T-helper 2 cell (primary cell): ENCODE measurements at regions not wholly inside any gene's neighbourhood (a gene's known extent, or its start where the extent isn't known, plus 50 kb on each side); places are given as distances from the start of the nearest gene placed in this dataset.
"Not testable (repeated sequence)": the region's sequence is repeated elsewhere in the genome, so short reads cannot be mapped to it uniquely, and the experiment has no call there.

Source experiments
- DNase-seq, 5 experiments: peaks; one replicate each; pipeline versions ENCODE4 v3.0.0 to v3.0.0-alpha.2; 2012 to 2022

DNA sequence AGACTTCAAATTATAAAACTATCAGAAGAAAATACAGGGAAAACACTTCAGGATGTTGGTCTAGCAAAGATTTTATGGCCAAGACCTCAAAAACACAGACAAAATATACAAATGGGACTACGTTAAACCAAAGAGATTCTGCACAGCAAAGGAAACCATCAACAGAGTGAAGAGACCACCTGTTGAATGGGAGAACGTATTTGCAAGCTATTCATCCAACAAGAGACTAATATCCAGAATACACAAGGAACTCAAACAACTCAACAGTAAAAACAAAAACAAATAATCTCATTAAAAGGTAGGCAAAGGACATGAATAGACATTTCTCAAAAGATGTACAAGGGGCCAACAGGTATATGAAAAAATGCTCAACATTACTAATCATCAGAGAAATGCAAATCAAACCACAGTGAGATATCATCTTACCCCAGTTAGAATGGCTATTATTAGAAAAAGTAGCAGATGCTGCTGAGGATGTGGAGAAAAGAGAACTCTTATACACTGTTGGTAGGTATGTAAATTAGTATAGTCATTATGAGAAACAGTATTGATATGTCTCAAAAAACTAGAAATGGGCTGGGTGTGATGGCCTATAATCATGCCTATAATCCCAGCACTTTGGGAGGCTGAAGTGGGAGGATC lies 112.6 kb downstream of the LRIG2 start:
- DNase-seq = peak in 1 of 5 experiments; percentile 37

DNA sequence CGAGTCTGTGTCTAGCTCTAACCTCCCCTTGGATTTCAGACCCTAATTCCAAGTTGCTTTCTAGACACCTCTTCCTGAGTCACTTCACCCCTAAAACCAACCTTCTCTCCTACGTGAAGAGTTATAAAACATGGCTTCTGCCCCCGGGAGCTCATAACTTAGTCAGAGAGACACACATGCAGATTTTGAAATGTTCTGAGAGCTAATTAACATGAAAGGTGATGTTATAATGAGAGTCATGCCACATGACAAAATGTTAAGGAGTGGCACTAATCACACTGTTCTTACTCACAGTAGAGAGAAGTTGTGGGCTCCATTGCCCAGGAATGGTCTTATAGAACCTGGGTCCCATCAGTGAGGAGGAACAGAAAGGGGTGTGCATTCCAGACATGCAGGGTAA lies 117.1 kb downstream of the LRIG2 start:
- DNase-seq = no peak

GRCh38 chr1:113190930-113191329 lies 117.9 kb downstream of the LRIG2 start:
- no peak for DNase-seq

DNA sequence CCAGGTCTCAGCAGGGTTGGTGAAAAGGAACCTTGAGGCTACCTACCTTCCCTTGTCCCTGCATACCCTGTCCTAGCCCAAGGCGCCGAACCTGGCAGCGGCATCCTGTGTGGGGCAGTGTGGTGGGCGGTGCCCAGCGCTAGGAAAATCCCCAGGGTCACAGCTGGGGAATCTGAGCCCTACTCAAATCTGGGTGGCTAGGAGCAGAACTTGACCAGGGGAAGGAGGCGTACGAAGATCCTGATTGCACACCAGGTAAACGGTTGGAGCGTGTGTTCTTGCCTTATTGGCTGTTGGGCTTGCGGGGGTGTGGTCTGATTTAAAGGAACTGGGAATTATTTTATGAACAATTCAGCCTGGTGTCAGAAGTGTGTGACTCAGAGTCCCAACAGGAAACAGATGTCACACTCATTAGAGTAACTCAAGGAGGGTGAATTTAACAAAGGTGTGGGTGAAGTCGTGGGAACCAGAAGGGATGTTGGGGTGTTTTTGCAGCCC lies 118.6 kb downstream of the LRIG2 start:
- DNase-seq = no peak

GRCh38 chr1:113192242-113192641 lies 119.2 kb downstream of the LRIG2 start:
- DNase-seq = no peak

GRCh38 chr1:113192980-113193379 lies 120.0 kb downstream of the LRIG2 start:
- no peak for DNase-seq

GRCh38 chr1:113194846-113195830 lies 122.1 kb downstream of the LRIG2 start:
- DNase-seq = no peak

DNA sequence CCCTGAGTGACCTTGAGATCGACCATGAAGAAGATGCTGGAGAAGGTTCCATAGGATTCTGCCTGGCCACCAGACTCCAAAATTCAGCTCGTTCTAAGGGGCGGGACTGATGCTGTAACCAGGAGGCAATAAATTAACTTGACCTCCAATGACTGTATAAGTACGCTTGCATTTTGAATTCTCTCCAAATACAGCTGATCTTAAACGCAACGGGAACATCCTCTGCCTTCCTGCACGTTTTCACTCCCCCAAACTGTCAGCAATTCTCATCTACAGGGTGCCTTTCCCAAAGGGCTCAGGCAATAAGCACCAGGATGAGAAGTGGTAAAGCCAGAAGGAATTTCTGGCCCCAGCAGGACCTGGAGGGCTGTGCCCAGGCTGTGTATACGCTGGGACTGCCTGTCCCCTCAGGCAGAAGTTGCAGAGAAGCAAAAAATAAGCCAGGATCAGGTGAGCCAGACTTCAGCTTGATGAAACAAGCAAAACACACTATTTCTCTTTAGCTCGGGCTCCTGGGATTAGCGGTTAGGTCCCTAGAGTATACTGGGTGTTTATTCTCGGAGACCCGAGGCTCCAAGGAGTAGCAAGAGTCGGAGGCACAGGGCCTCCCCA lies 124.8 kb downstream of the LRIG2 start:
- DNase-seq = no peak

DNA sequence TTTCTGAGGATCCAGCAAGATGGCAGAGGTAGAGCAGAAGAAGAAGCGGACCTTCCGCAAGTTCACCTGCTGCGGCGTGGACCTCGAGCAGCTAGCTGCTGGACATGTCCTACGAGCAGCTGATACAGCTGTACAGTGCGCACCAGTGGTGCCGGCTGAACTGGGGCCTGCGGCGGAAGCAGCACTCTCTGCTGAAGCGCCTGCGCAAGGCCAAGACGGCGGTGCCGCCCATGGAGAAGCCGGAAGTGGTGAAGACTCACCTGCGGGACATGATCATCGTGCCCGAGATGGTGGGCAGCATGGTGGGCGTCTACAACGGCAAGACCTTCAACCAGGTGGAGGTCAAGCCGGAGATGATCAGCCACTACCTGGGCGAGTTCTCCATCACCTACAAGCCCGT lies 125.8 kb downstream of the LRIG2 start:
- DNase-seq = no peak

DNA sequence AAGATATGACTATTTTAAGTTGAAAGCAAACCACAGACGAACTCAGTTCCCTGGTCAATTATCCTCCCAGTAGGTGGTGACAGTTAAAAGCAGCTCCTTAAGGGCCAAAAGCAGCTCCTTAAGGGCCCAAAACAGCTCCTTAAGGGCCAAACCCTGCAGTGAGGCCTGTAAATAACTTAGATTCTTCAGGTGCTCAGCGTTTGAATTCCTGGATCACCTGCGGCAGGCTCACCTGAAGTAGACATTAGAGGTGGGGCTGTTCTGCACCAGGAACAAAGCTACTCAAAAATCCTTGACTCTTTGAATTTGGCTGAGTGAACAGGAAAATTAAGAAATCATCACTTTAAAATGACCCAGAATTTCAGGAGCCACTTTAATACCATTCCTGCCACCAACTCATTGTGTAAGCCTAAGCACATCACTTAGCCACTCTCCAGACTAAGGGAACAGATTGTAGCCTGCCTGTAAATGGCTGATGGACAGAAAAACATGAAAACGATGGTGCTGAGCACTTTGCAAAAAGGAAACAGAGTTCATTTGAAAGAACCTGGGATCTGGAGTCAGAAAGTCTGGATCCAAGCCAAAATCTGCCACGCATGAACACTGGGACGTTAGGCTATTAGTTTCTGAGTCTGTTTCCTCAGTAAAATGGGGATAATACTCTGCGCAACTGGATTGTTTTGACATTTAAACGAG lies 126.9 kb downstream of the LRIG2 start:
- peak in 1 of 5 experiments; percentile 14 for DNase-seq

DNA sequence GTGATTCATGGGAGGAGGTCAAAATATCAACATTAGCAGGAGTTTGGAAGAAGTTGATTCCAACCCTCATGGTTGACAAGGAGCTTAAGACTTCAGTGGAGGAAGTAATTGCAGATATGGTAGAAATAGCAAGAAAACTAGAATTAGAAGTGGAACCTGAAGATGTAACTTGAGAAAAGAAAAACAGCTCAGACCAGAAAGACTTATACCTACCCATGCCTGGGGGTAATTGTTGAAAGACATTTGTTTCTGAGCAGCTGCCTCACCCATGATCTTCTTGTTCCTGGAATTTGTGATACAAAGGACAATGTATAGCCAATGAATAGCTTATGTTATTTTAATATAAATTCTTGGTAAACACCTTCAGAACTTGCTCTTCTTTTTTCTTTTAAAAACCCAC lies 128.6 kb downstream of the LRIG2 start:
- no peak for DNase-seq

DNA sequence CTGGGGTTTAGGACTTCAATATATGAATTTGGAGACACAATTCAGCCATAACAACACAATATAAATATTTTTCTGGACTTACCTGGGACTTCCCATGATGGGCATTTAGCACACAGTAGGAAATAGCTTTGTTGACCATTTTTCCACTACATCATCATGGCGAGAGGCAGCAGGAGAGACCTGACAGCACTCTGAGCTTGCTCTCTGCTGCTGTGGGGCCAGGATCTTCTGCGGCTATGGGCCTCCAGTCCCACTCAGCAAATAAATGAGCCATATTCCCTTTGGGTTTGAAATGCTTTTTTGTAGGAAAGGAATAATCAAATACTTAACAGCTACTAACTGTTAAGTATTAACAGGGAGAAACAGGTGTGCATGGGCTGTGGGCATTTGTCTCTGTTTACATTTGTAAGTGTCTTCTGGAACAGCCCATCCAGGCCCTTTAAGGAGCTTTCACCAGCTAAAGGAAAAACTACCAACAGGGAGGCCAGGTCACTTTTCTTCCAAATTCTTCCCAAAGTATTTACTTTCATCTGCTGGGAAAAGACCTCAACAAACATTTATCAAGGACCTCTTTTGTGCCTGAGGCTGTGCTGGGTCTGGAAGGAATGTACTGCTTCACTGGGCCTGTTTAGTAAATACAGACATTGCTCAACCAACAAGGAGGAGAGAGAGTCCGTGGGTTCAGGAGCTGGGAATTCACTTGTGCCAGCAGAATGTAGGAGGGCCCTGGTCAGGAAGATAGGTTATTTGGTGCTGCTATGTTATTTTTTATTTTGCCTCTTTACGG lies 133.2 kb downstream of the LRIG2 start:
- DNase-seq = no peak

- no peak for DNase-seq
Measured at GRCh38 chr1:113207019-113207418, 134.0 kb downstream of the LRIG2 start.

GRCh38 chr1:113207457-113207856 lies 134.5 kb downstream of the LRIG2 start:
- DNase-seq = no peak

- DNase-seq = not testable (repeated sequence)
Measured at GRCh38 chr1:113208425-113208824, 135.4 kb downstream of the LRIG2 start.

DNA sequence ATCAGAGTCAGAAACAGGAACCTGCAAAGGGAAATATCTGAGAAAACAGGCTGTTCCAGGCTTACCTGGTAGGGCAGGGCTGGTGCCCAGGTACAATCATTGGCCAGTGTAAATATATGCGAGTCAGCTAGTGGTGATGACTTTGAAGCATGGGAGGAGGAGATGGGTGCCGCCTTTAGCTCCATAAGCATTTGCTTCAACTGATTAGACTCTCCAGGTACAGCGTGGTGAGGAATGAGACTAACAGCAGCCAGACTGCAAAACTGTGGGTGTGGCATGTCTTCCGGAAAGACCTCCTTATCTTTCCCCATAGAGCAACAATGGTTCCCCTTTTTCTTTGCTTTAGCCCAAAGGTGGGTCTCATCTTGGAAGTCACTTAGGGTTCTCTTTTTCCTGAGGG lies 137.2 kb downstream of the LRIG2 start:
- DNase-seq = no peak

DNA sequence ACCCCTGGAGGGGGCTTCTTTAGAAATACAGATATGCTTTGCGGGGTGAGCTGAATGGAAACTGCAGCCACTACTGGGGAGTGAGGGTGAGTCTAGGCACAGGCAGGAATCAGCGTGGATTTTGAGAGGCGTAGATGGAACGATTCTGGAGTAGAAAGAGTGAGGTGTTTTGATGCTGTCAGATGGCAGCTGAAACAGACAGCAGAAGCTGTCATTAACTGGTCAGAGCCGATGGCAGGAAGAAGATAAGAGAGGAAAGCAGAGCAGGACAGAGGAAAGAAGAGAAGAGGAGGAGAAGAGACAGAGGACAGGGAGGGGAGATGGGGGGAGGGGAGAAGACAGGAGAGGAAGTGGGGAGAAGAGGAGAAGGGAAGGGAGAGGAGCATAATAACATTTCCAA lies 138.5 kb downstream of the LRIG2 start:
- no peak for DNase-seq

DNA sequence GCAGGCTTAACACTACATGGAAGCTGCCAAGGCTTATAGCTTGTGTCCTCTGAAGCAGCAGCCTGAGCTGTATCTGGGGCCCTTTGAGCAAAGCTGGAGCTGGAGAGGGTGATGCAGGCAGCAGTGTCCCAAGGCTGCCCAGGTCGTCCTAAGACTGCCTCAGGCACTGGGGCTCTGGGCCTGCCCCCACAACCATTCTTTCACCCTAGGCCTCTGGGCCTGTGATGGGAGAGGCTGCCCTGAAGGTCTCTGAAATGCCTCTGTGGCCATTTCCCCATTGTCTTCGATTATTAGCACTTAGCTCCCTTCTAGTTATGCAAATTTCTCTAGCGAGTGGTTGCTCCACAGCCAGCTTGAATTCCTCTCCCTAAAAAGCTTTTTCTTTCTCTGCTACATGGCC lies 142.0 kb downstream of the LRIG2 start:
- no peak for DNase-seq

- no peak for DNase-seq
Measured at GRCh38 chr1:113216664-113217063, 143.7 kb downstream of the LRIG2 start.

DNA sequence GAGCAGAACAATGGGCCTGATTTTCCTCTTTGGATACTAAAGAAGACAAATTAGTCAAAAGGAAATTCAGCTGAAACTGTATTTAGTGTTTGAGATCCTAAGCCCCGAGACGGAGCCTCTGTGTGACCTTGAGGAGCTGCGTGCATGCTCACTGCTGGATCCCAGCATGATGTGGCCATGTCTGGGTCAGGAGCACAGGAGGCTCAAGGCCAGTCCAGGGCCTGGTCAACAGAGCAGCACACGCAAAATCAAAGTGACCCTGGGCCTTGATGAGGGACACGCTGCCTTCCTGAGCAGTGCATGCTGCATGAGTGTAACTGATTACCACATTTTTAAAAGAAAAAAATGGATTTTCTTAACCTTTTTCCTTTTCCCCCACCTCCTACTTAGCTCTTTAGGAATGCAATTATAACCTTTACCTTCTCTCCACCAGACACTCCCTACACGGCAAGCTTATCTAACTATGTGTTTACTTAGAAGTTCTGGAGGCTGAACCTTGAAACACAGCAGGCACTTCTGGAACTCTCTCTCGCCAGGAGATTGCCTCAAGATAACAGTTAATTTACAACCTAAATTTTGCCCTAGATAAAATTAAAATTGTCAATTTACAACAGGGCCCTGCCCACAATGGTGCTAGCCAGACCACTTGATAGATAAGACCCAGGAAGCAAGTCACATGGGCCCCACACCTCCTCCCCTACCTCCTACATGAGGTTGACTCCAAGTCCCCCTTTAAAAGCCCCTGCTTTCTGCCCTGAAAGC lies 144.6 kb downstream of the LRIG2 start:
- no peak for DNase-seq

DNA sequence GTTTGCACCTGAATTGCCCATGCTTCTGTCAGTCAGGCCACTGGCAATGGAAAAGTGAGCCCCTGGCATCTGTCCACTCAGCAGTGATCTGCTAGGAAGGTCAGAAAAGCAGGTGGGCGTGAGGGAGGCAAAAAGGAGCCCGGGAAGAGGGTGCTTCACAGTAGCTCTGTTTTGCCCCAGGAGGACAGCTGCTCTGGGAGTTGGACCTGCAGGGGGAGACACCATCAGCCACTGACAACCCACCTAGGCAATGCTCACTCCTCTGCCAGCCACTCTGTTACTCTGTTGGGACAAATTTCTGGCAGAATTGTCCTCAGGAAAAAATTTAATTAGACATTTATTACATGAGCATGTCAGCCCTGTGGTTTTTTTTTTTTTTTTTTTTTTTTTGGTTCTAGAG lies 146.4 kb downstream of the LRIG2 start:
- no peak for DNase-seq
